Stimulated activated CD8-positive, alpha-beta memory T cell treated with anti-CD3 and anti-CD28 coated beads, Interleukin-2, amount 100 ng/mL, for 1 hour (primary cell): ENCODE measurements at regions not wholly inside any gene's neighbourhood (a gene's known extent, or its start where the extent isn't known, plus 50 kb on each side); places are given as distances from the start of the nearest gene placed in this dataset.
"Not testable (repeated sequence)": the region's sequence is repeated elsewhere in the genome, so short reads cannot be mapped to it uniquely, and the experiment has no call there.

Source experiments
- DNase-seq, 2 donors: peaks; one replicate each; pipeline ENCODE4 v3.0.0-alpha.2; 2020; ENCODE audit warnings: low read depth in 2 of 2

GRCh38 chr6:6946206-6947155 is 161.3 kb upstream of the RREB1 start:
- DNase-seq: no peak

- DNase-seq: no peak
Observed at GRCh38 chr6:6950373-6951145, 157.2 kb upstream of the RREB1 start.

DNA sequence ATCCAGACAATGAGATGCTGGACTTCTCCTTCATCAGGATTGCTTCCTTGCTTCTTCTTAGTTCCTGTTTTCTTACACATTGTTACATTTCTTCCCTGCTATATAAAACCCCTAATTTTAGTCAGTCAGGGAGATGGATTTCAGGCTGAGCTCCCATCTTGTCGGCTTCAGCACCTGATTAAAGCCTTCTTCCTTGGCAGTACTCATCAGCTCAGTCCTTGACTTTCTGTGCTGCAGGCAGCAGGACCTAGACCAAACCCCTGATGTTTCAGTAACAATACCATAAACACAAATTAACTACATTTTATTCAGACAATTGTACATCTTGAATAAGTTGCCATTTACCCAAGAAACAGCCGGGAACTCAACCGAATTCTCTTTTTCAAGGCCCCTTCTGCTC is 156.4 kb upstream of the RREB1 start:
- DNase-seq: no peak

DNA sequence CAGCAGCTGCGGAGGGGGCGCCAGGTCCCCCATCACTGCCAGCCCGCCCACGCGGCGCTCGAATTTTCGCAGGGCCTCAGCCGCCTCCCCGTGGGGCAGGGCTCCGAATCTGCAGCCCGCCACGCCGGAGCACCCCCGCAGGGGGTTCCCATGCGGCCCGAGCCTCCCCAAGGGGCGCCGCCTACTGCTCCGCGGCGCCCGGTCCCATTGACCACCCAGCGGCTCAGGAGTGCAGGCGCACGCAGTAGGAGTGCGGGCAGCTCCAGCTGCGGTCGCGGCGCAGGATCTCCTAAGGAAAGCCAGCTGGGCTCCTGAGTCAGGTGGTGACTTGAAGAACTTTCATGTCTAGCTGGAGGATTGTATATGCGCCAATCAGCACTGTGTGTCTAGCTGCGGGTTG is 155.3 kb upstream of the RREB1 start:
- DNase-seq: no peak

GRCh38 chr6:6952927-6953326 is 154.8 kb upstream of the RREB1 start:
- DNase-seq: not testable (repeated sequence)

GRCh38 chr6:6960571-6961251 is 147.1 kb upstream of the RREB1 start:
- DNase-seq: no peak

DNA sequence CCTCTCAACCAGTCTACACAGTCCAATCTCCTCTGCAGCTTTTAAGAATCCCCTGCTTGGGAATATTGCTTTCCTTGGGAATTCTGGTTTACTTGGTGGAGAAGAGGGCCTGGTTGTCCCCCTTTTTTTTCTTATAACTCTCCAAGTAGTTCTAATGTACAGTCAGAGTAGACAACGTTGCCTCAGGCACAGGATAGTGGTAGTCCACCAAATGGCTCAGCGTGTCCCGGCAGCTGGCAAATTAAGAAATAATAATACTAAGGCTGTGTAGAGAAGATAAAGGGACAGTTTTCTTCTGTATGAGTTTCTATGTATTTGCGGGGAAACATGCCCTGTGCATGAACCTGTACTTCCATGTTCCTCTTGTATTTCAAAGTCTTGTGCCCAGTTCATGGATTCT is 145.7 kb upstream of the RREB1 start:
- DNase-seq: no peak

- DNase-seq: no peak
Observed at GRCh38 chr6:6962699-6963098, 145.1 kb upstream of the RREB1 start.

DNA sequence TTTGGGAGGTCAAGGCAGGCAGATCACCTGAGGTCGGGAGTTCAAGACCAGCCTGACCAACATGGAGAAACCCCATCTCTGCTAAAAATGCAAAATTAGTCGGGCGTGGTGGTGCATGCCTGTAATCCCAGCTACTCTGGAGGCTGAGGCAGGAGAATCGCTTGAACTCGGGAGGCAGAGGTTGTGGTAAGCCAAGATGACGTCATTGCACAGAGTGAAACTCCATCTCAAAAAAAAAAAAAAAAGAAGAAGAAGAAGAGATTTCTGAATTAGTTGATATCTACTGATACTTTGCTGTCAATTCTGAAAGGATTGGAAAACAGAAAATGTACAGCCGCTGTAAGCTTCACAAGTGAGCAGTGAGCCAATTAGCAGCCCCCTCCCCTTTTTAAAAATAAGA is 144.4 kb upstream of the RREB1 start:
- not testable (repeated sequence) for DNase-seq

DNA sequence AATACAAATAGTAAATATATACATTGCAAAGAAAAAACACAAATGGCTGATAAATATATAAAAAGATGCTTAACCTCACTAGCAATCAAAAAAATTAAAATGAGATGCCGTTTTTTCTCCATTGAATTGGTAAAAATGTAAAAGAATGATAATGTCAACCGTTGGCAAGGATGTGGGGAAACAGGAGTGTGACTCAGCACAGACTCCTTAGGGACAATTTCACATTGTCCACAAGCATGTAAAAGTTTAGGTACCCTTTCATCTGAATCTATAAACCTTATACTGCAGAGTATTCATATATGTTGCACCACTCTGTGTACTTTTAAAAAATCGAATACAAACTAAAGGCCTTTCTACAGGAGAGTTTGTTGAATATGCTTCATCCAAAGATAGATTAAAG is 143.1 kb upstream of the RREB1 start:
- no peak for DNase-seq

DNA sequence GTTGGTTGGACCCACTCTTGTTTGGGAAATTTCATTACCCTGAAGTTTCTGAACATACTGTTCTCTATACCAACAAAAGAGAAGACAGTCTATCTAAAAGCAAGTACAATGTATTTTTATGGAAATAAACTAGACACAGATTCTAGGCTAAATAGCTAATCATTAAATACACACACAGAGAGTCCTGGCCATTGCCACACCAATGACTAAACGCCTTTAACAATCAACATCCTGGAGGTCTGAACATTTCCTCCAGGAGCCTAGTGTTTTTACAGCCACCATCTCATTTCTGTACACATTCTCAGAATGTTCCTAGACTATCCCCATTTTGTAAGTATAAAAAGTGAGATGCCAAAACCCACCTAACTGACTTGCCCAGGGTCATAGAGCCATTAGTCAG is 141.6 kb upstream of the RREB1 start:
- DNase-seq: no peak

DNA sequence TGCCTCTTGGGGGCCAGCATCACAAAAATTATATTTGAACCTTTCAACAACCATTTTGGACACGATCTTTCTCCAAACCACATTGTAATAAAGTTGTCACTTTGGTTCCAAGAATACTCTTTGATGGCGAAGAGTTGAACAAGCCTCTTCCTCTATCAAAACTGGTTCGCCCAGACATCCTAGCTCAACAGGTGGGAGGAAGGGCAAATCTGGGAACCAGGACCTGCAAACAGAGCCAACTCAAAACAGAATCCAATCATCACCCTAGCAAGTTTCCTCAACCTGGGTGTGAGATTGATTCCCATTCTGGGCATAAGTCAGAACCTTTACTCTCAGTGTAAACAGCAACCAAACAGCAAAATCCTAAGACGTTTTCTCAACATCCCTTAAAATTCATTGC is 141.2 kb upstream of the RREB1 start:
- DNase-seq: no peak

- DNase-seq: no peak
Observed at GRCh38 chr6:6968357-6968730, 139.4 kb upstream of the RREB1 start.

DNA sequence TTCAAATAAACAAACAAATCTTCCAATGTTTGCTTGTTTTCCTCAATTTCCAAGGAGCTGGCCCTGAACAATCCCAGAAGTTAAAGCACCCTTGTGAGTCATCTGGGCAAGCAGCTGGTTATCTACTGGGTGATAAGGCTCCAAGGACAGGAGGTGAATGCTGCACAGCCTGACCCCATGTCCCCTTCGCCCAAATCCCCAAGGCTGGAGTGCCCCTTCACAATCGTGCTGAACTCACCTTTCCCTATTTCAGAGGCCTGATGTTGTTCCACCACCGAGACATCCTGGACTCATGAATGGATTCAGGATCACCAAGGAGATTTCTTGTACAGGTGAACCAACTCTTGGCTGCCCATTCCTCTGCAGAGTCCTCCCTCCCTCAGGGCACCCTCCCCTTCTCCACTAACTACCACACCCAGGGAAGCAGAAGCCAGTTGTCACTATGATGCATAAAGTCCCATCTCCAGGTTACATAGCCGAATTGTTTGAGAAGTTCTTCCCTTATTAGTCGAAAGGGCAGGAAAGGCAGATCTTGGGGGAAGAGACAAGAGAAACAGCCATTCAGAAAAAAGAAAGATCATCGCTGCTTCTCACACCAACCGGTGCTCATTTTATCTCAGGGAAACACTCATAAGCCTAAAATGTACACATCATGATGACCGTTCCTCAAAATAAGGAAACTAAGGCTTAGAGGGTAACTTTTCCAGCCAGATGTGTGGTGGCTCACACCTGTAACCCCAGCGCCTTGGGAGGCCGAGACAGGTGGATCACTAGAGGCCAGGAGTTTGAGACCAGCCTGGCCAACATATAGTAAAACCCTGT is 138.8 kb upstream of the RREB1 start:
- DNase-seq: no peak

DNA sequence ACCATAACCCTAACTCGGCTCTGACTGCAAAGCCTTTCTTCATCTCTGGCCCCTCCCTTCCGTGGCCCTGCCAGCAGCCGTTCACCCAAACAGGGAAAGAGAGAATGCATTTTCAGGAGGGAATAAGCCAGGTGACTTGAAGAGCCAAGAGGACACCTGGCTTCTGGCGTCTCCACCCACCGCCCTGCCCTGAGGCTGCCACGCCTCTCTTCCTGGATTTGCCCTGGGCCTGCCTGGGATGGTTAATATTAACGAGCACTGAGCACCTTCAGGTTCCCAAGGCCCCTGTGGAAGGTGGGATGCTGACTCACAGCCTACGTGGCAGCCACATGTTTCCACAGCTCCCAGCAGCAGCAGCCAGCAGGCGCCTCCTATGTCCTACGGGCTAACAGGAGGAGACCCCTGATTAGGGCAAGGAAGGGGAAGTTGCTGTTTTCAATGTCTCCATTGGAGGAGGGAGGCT is 138.0 kb upstream of the RREB1 start:
- DNase-seq: no peak

DNA sequence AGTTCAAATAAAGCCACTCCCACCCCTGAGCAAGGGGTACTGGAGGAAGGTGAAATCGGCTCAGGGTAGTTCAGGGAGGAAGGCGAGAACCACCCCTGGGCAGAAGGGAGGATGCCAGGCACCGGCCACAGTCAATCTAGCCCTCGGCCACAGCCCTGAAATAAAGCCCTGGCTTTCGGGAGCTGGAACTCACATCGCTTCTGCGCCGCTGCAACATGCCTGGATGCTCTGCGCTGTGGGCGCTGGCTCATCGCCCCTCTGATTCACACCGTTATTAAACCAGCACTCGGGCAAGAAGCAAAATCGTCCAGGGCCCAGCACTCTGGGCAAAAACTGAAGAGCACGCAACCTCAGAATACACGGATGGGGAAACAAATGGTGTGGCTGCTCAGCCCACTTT is 136.9 kb upstream of the RREB1 start:
- no peak for DNase-seq

DNA sequence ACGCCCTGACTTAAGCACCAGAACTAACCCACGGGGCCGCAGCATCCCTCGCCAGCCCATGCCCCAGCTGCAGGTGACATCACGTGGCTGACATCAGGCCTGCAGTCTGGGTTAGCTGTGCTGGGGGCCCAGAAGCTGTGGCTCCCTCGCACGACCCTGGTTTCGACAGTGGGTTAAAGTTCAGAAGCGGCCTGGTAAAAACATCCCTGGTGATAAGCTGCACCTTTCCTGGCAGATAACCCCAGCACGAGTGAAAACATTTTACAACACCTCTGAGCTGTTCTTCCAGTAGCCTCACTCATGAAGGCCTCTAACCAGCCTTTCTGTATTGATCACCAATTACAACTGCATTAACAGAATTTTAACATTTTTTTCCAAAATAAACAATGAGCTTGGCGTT is 136.4 kb upstream of the RREB1 start:
- no peak for DNase-seq

DNA sequence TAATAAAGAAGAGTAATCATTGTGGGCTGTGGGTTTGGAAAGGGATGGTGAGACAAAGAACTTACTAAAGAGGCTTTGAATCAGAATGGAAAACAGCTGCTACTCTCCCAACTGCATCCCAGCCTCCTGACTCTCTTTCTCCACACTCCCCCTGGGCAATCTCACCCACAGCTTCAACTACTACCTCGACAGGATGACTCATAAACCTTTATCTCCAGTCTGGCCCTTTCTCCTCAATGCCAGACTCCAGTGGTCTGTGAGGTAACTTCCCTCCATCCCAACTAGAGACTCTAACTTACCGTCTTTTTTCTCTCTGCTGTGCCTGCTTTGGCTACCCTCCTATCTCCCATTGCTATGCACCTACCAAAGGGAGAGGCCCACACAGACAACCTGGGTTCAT is 135.3 kb upstream of the RREB1 start:
- DNase-seq: no peak

DNA sequence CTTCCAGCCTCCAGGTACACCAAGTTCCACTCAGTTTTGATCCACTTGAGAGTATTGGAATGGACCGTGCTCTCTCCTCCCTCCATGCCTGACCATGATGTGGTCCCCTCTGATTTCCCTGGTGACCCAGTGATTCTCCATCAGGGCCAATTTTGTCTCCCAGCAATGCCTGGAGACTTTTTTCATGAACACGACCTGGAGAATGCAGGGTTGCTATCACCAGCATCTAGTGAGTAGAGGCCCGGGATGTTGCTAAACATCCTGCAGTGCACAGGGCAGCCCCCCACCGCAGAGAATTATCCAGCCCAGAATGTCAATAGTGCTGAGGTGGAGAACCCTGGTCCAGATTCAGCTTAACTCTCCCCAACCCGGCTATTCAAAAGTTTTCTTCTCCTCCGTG is 134.0 kb upstream of the RREB1 start:
- DNase-seq: no peak

DNA sequence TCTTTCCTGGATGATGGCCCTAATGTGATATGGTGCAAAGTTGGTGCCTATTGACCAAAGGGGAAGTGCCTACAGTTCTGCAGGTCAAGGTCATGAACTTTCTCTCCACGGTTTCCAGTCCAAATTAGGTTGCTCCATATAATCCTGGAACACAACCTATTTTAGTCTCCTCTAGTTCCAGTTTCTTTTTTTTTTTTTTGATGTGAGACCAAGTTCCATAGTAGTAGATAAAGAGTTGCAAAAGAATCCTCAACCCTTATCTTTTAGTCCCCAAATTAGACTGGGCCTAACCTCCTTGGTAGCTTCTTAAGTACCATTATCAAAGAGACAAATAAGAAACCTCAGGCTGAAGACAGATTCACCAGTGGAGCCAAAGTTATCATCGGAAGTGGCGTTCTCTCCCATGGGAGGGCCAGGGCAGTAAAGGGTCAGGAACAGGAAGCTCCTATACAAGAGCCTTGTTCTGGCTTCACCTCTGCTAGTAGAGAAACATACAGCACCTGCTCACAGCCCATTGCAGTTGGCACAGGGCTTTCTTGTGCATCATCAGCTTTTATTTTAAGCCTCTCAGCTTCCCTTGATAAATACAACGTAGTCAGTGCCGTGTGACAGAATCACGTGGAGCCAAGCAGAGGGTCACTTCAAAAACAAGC is 132.2 kb upstream of the RREB1 start:
- DNase-seq: no peak

DNA sequence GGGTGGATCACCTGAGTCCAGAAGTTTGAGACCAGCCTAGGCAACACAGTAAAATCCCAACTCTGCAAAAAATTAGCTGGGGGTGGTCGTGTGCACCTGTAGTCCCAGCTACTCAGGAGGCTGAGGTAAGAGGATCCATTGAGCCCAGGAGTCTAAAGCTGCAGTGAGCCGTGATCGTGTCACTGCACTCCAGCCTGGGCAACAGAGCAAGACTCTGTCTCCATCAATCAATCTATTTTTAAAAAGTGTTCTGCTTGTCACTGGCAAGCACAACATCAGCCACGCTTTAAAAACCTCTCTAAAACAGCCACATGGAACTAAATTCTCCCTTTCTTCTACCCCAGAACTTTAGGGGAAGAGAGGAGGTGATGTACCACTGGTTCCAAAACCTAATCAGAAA is 131.6 kb upstream of the RREB1 start:
- no peak for DNase-seq
